ENCODE measurements at regions not wholly inside any gene's neighbourhood (a gene's known extent, or its start where the extent isn't known, plus 50 kb on each side); places are given as distances from the start of the nearest gene placed in this dataset.

GRCh38 chr7:20913853-20914252, 127.2 kb upstream of the SP8 start:
- no peaks in the 10 kb centered on the region for H3K4me1 ChIP-seq (ENCODE audit: control insufficient read depth, extremely low read depth, insufficient read depth, low read length)
- H3K27me3 ChIP-seq (ENCODE audit: control insufficient read depth in 2 of 2, insufficient read depth in 2 of 2, low read length in 2 of 2): no peaks in the 10 kb centered on the region
- FAIRE-seq: no peak
- no peak overlapping the region for H3K4me3 ChIP-seq (replicated peaks in 1 of 3; ENCODE audit: insufficient read depth in 1 of 3, low read depth in 1 of 3, low read length in 3 of 3)
- no peaks in the 10 kb centered on the region for H3K9me1 ChIP-seq (replicated peaks; ENCODE audit: control insufficient read depth, extremely low read depth, insufficient read depth, low read length)
- no peak overlapping the region for H3K27ac ChIP-seq (ENCODE audit: insufficient read depth, low read depth, low read length)
- no peak overlapping the region for H3K4me2 ChIP-seq (ENCODE audit: insufficient read depth, low read length)
- dilution Hi-C loops (cut with MboI; ENCODE audit: extremely low pct_ligation_motif_present, low sequenced_read_pairs) (no loop called here), intact Hi-C loops (cut with micrococcal nuclease) (no loop called here)
- H3K79me2 ChIP-seq (ENCODE audit: control insufficient read depth, insufficient read depth, low read length): no peaks in the 10 kb centered on the region
- H4K20me1 ChIP-seq (replicated peaks; ENCODE audit: control insufficient read depth, extremely low read depth, insufficient read depth, low read length): no peaks in the 10 kb centered on the region
- no peak for DNase-seq (ENCODE audit: low read depth, low spot score)
- ChIA-PET CTCF (no interaction called here), POLR2A (no interaction called here)
- no TSS peak for BruUV-seq (replicated peaks)
- TF ChIP-seq FOS (IDR thresholded peaks at IDR 0.05; ENCODE audit: borderline replicate concordance, insufficient read depth, low read length) (no peak), CTCF (IDR thresholded peaks at IDR 0.05; ENCODE audit: extremely low read depth in 1 of 2, insufficient read depth in 1 of 2, low read depth in 1 of 2, low read length in 2 of 2) (no peak), MYC (IDR thresholded peaks at IDR 0.05; ENCODE audit: low read depth, low read length) (no peak), POLR2AphosphoS5 (IDR thresholded peaks at IDR 0.05; ENCODE audit: insufficient read depth, low read depth, low read length) (no peak)
- no peaks in the 10 kb centered on the region for H3K9me3 ChIP-seq (replicated peaks; ENCODE audit: control insufficient read depth, insufficient read depth, low read length)
- no peak overlapping the region for H2AFZ ChIP-seq (ENCODE audit: low read depth, low read length)
- no peak overlapping the region for H3K9ac ChIP-seq (replicated peaks; ENCODE audit: extremely low read depth, insufficient read depth, low read length)
- H3K36me3 ChIP-seq (ENCODE audit: control insufficient read depth in 2 of 2, extremely low read depth in 1 of 2, insufficient read depth in 2 of 2, low read length in 2 of 2): no peaks in the 10 kb centered on the region

- FAIRE-seq: no peak
- no peak overlapping the region for H3K27ac ChIP-seq (ENCODE audit: insufficient read depth, low read depth, low read length)
- ChIA-PET CTCF (no interaction called here), POLR2A (no interaction called here)
- H3K27me3 ChIP-seq (ENCODE audit: control insufficient read depth in 2 of 2, insufficient read depth in 2 of 2, low read length in 2 of 2): no peaks in the 10 kb centered on the region
- BruUV-seq (replicated peaks): no TSS peak
- no peaks in the 10 kb centered on the region for H3K36me3 ChIP-seq (ENCODE audit: control insufficient read depth in 2 of 2, extremely low read depth in 1 of 2, insufficient read depth in 2 of 2, low read length in 2 of 2)
- H3K9ac ChIP-seq (replicated peaks; ENCODE audit: extremely low read depth, insufficient read depth, low read length): no peak overlapping the region
- no peak overlapping the region for H3K4me2 ChIP-seq (ENCODE audit: insufficient read depth, low read length)
- DNase-seq (ENCODE audit: low read depth, low spot score): no peak
- H3K9me1 ChIP-seq (replicated peaks; ENCODE audit: control insufficient read depth, extremely low read depth, insufficient read depth, low read length): no peaks in the 10 kb centered on the region
- H4K20me1 ChIP-seq (replicated peaks; ENCODE audit: control insufficient read depth, extremely low read depth, insufficient read depth, low read length): no peaks in the 10 kb centered on the region
- dilution Hi-C loops (cut with MboI; ENCODE audit: extremely low pct_ligation_motif_present, low sequenced_read_pairs) (no loop called here), intact Hi-C loops (cut with micrococcal nuclease) (no loop called here)
- no peak overlapping the region for H3K4me3 ChIP-seq (replicated peaks in 1 of 3; ENCODE audit: insufficient read depth in 1 of 3, low read depth in 1 of 3, low read length in 3 of 3)
- TF ChIP-seq POLR2AphosphoS5 (IDR thresholded peaks at IDR 0.05; ENCODE audit: insufficient read depth, low read depth, low read length): no peak
- TF ChIP-seq MAX (IDR thresholded peaks at IDR 0.05; ENCODE audit: insufficient read depth, insufficient read length): no peak
- TF ChIP-seq GATA2 (IDR thresholded peaks at IDR 0.05; ENCODE audit: insufficient read depth, insufficient read length, low read depth, low read length): no peak
- TF ChIP-seq JUN (IDR thresholded peaks at IDR 0.05; ENCODE audit: borderline replicate concordance, insufficient read depth, insufficient read length, low read depth): no peak
- no peak for TF ChIP-seq MYC (IDR thresholded peaks at IDR 0.05; ENCODE audit: low read depth, low read length)
- no peak for TF ChIP-seq FOS (IDR thresholded peaks at IDR 0.05; ENCODE audit: borderline replicate concordance, insufficient read depth, low read length)
- TF ChIP-seq CTCF (IDR thresholded peaks at IDR 0.05; ENCODE audit: extremely low read depth in 1 of 2, insufficient read depth in 1 of 2, low read depth in 1 of 2, low read length in 2 of 2): no peak
- TF ChIP-seq EZH2 (IDR thresholded peaks at IDR 0.05; ENCODE audit: borderline replicate concordance, low read depth, low read length, severe bottlenecking): no peak
- TF ChIP-seq POLR2A (IDR thresholded peaks at IDR 0.05; ENCODE audit: low read depth, low read length): no peak
- no peak overlapping the region for H2AFZ ChIP-seq (ENCODE audit: low read depth, low read length)
- no peaks in the 10 kb centered on the region for H3K9me3 ChIP-seq (replicated peaks; ENCODE audit: control insufficient read depth, insufficient read depth, low read length)
- H3K79me2 ChIP-seq (ENCODE audit: control insufficient read depth, insufficient read depth, low read length): no peaks in the 10 kb centered on the region
- no peaks in the 10 kb centered on the region for H3K4me1 ChIP-seq (ENCODE audit: control insufficient read depth, extremely low read depth, insufficient read depth, low read length)
Observed at GRCh38 chr7:20916311-20916710, 129.6 kb upstream of the SP8 start.

Data from endothelial cell of umbilical vein (primary cell).